H1 (cell line): ENCODE measurements at regions not wholly inside any gene's neighbourhood (a gene's known extent, or its start where the extent isn't known, plus 50 kb on each side); places are given as distances from the start of the nearest gene placed in this dataset.

Source experiments
- CTCF ChIA-PET: fragments of 300-600 bp; sonication (Branson Sonifier 250); formaldehyde crosslinking; loops from one replicate; lab custom pipeline; 2021; ENCODE audit not compliant: partially characterized antibody; lab: Charles Lee
- POLR2A ChIA-PET: fragments of 300-600 bp; sonication (Branson Sonifier 250); formaldehyde crosslinking; loops from one replicate; lab custom pipeline; 2021; ENCODE audit warnings: inconsistent platforms; ENCODE audit not compliant: partially characterized antibody; lab: Charles Lee
- DNase-seq, 2 experiments: peaks; one replicate each; pipeline versions ENCODE4 v3.0.0 to v3.0.0-alpha.2; 2010 to 2022; ENCODE audit warnings: low spot score in 2 of 2, low read depth in 1 of 2, mixed read lengths in 1 of 2
- FAIRE-seq: peaks from 2 replicates; lab custom pipeline; 2011; peaks lifted over from hg19 to GRCh38; lab: Jason Lieb, UNC
- H2AFZ ChIP-seq: 2 replicates; pipeline ENCODE4 v1.8.1; 2012; ENCODE audit warnings: low read length, inconsistent platforms
- H2AK5ac ChIP-seq: 2 replicates; pipeline ENCODE4 v1.6.1; 2013; ENCODE audit warnings: low read depth, low read length
- H2BK120ac ChIP-seq: replicated peaks from 2 replicates; pipeline ENCODE3; 2013; ENCODE audit warnings: low read depth, low read length, inconsistent platforms
- H2BK12ac ChIP-seq: 2 replicates; pipeline ENCODE4 v1.6.1; 2013; ENCODE audit warnings: low read depth, low read length
- H2BK15ac ChIP-seq: 2 replicates; pipeline ENCODE4 v1.6.1; 2013; ENCODE audit warnings: low read length
- H2BK20ac ChIP-seq: 2 replicates; pipeline ENCODE4 v1.6.1; 2013; ENCODE audit warnings: low read length
- H2BK5ac ChIP-seq: 2 replicates; pipeline ENCODE4 v1.6.1; 2013; ENCODE audit warnings: low read depth, low read length
- H3K14ac ChIP-seq: 2 replicates; pipeline ENCODE4 v1.6.1; 2013; ENCODE audit warnings: inconsistent platforms; ENCODE audit not compliant: insufficient read length
- H3K18ac ChIP-seq: 2 replicates; pipeline ENCODE4 v1.6.1; 2013; ENCODE audit warnings: low read length; ENCODE audit errors: extremely low read depth
- H3K23ac ChIP-seq: 2 replicates; pipeline ENCODE4 v1.6.1; 2013; ENCODE audit warnings: inconsistent platforms; ENCODE audit not compliant: insufficient read length
- H3K23me2 ChIP-seq: 2 replicates; pipeline ENCODE4 v1.6.1; 2013; ENCODE audit warnings: low read depth, low read length
- H3K27ac ChIP-seq: 2 replicates; pipeline ENCODE4 v1.6.1; 2011; ENCODE audit warnings: low read depth, low read length, inconsistent platforms
- H3K27me3 ChIP-seq, 4 experiments: replicated peaks in 1 of 4; 1 replicate in 1 of 4; 2 replicates in 3 of 4; pipeline versions ENCODE4 v1.6.1 to v1.8.1; 2011 to 2013; ENCODE audit warnings: low read length in 3 of 4, mild to moderate bottlenecking in 3 of 4, inconsistent platforms in 2 of 4, mixed read lengths in 2 of 4, moderate library complexity in 1 of 4; ENCODE audit not compliant: control insufficient read depth in 3 of 4, insufficient read depth in 3 of 4; ENCODE audit errors: extremely low read depth in 1 of 4
- H3K36me3 ChIP-seq, 4 experiments: 2 replicates each; pipeline versions ENCODE4 v1.6.1 to v1.8.1; 2011 to 2013; ENCODE audit warnings: mild to moderate bottlenecking in 4 of 4, low read length in 3 of 4, moderate library complexity in 2 of 4, control low read depth in 1 of 4, inconsistent platforms in 1 of 4; ENCODE audit not compliant: insufficient read depth in 4 of 4, control insufficient read depth in 2 of 4
- H3K4ac ChIP-seq: replicated peaks from 2 replicates; pipeline ENCODE3; 2013; ENCODE audit warnings: low read length, low read depth, mixed read lengths, inconsistent platforms; ENCODE audit not compliant: insufficient read length
- H3K4me1 ChIP-seq, 4 experiments: replicated peaks in 1 of 4; 1 replicate in 1 of 4; 2 replicates in 3 of 4; pipeline versions ENCODE4 v1.6.1 to v1.8.1; 2011 to 2013; ENCODE audit warnings: low read length in 3 of 4, inconsistent platforms in 2 of 4, mixed read lengths in 1 of 4; ENCODE audit not compliant: insufficient read depth in 4 of 4, control insufficient read depth in 3 of 4
- H3K4me2 ChIP-seq, 2 experiments: 2 replicates each; pipeline versions ENCODE4 v1.6.1 to v1.8.1; 2011 to 2013; ENCODE audit warnings: low read depth in 2 of 2, low read length in 2 of 2, control low read depth in 1 of 2, inconsistent platforms in 1 of 2, mild to moderate bottlenecking in 1 of 2; ENCODE audit not compliant: insufficient read depth in 1 of 2
- H3K4me3 ChIP-seq, 4 experiments: fragments of 200-600, 300-600 bp in 1 of 4; sonication (generic), shearing (Covaris generic), sonication (Bioruptor Twin) in 1 of 4; 2 replicates each; pipeline versions ENCODE4 v1.5.1 to v1.8.1; 2011 to 2016; ENCODE audit warnings: low read length in 4 of 4, low read depth in 3 of 4, control low read depth in 2 of 4, inconsistent platforms in 2 of 4, mild to moderate bottlenecking in 2 of 4, mixed read lengths in 1 of 4, moderate library complexity in 1 of 4; ENCODE audit not compliant: insufficient read depth in 2 of 4; ENCODE audit errors: extremely low read depth in 1 of 4
- H3K56ac ChIP-seq: replicated peaks from 2 replicates; pipeline ENCODE3; 2013; ENCODE audit warnings: low read depth, mild to moderate bottlenecking, mixed read lengths, low read length, inconsistent platforms; ENCODE audit not compliant: insufficient read length
- H3K79me1 ChIP-seq: 2 replicates; pipeline ENCODE4 v1.6.1; 2013; ENCODE audit warnings: low read depth, low read length, control low read depth
- H3K79me2 ChIP-seq, 2 experiments: 2 replicates each; pipeline versions ENCODE4 v1.6.1 to v1.8.1; 2012 to 2013; ENCODE audit warnings: low read length in 2 of 2, mild to moderate bottlenecking in 2 of 2, inconsistent platforms in 1 of 2; ENCODE audit not compliant: insufficient read depth in 2 of 2, control insufficient read depth in 1 of 2
- H3K9ac ChIP-seq, 4 experiments: replicated peaks in 1 of 4; 1 replicate in 1 of 4; 2 replicates in 3 of 4; pipeline versions ENCODE4 v1.6.1 to v1.8.1; 2011 to 2013; ENCODE audit warnings: low read depth in 3 of 4, low read length in 3 of 4, control low read depth in 2 of 4, mild to moderate bottlenecking in 2 of 4, moderate library complexity in 2 of 4, inconsistent platforms in 1 of 4; ENCODE audit errors: extremely low read depth in 1 of 4
- H3K9me3 ChIP-seq, 2 experiments: 2 replicates each; pipeline versions ENCODE4 v1.6.1 to v1.8.1; 2012 to 2013; ENCODE audit warnings: mild to moderate bottlenecking in 2 of 2, moderate library complexity in 2 of 2, control low read depth in 1 of 2, inconsistent platforms in 1 of 2, low read depth in 1 of 2, low read length in 1 of 2, mixed read lengths in 1 of 2; ENCODE audit not compliant: insufficient read depth in 2 of 2
- H4K20me1 ChIP-seq, 2 experiments: replicated peaks in 1 of 2; 2 replicates each; pipeline versions ENCODE3 to v1.8.1; 2011 to 2013; ENCODE audit warnings: inconsistent platforms in 2 of 2, low read length in 2 of 2, mild to moderate bottlenecking in 1 of 2; ENCODE audit not compliant: insufficient read depth in 2 of 2, control insufficient read depth in 1 of 2
- H4K5ac ChIP-seq: 2 replicates; pipeline ENCODE4 v1.6.1; 2013; ENCODE audit warnings: low read length, low read depth, mixed read lengths, inconsistent platforms; ENCODE audit not compliant: insufficient read length
- H4K8ac ChIP-seq: 2 replicates; pipeline ENCODE4 v1.8.0; 2013; ENCODE audit warnings: mild to moderate bottlenecking, moderate library complexity, low read length, inconsistent platforms; ENCODE audit not compliant: insufficient read depth; ENCODE audit errors: extremely low read depth
- H4K91ac ChIP-seq: replicated peaks from 2 replicates; pipeline ENCODE3; 2013; ENCODE audit warnings: low read length, mixed read lengths, inconsistent platforms; ENCODE audit not compliant: insufficient read length
- ATF3 ChIP-seq: IDR thresholded peaks from 2 replicates; pipeline ENCODE4 v1.6.1; 2011; ENCODE audit warnings: low read depth, mild to moderate bottlenecking, low read length; ENCODE audit not compliant: insufficient read depth
- BACH1 ChIP-seq: IDR thresholded peaks from 2 replicates; pipeline ENCODE4 v1.6.1; 2012; ENCODE audit warnings: low read length, improper control_type of control experiment
- BRCA1 ChIP-seq: IDR thresholded peaks from 2 replicates; pipeline ENCODE4 v1.6.1; 2012; ENCODE audit warnings: low read depth, low read length, improper control_type of control experiment
- CTBP2 ChIP-seq: IDR thresholded peaks from 2 replicates; pipeline ENCODE4 v1.7.0; 2011; ENCODE audit warnings: borderline replicate concordance, mild to moderate bottlenecking, moderate library complexity, mixed read lengths, low read length; ENCODE audit not compliant: insufficient read depth, insufficient read length
- EZH2 ChIP-seq: fragments of 200-600 bp; sonication (generic); IDR thresholded peaks from 2 replicates; pipeline ENCODE4 v1.7.1; 2012; ENCODE audit warnings: low read depth, mild to moderate bottlenecking, moderate library complexity, low read length, inconsistent platforms; ENCODE audit not compliant: severe bottlenecking
- JUND ChIP-seq: IDR thresholded peaks from 2 replicates; pipeline ENCODE4 v1.6.1; 2011; ENCODE audit warnings: mild to moderate bottlenecking, improper control_type of control experiment, low read length
- KDM1A ChIP-seq: fragments of 200-600, 300-600 bp; sonication (generic); IDR thresholded peaks from 2 replicates; pipeline ENCODE4 v1.7.1; 2016; ENCODE audit warnings: mild to moderate bottlenecking, low read length, borderline replicate concordance
- NANOG ChIP-seq: IDR thresholded peaks from 2 replicates; pipeline ENCODE4 v1.6.1; 2011; ENCODE audit warnings: low read length, low read depth, mild to moderate bottlenecking, inconsistent platforms; ENCODE audit not compliant: insufficient read depth, poor library complexity, severe bottlenecking
- RBBP5 ChIP-seq: IDR thresholded peaks from 2 replicates; pipeline ENCODE4 v1.7.1; 2012; ENCODE audit warnings: low read depth, mild to moderate bottlenecking, inconsistent platforms, low read length, moderate library complexity, borderline replicate concordance
- SAP30 ChIP-seq: fragments of 300-600 bp; sonication (generic); IDR thresholded peaks from 2 replicates; pipeline ENCODE4 v1.7.1; 2012; ENCODE audit warnings: low read length, moderate library complexity, mild to moderate bottlenecking, inconsistent platforms; ENCODE audit not compliant: insufficient read depth, insufficient replicate concordance
- SIRT6 ChIP-seq: IDR thresholded peaks from one replicate; pipeline ENCODE4 v1.7.1; 2012; ENCODE audit warnings: low read length, inconsistent platforms
- SP1 ChIP-seq: IDR thresholded peaks from 2 replicates; pipeline ENCODE4 v1.6.1; 2011; ENCODE audit warnings: low read depth, low read length
- TBP ChIP-seq: IDR thresholded peaks from 2 replicates; pipeline ENCODE4 v1.6.1; 2011; ENCODE audit warnings: low read depth, low read length, improper control_type of control experiment
- TCF12 ChIP-seq: IDR thresholded peaks from 2 replicates; pipeline ENCODE4 v1.6.1; 2011; ENCODE audit warnings: low read depth, mild to moderate bottlenecking, low read length
- TEAD4 ChIP-seq: IDR thresholded peaks from 2 replicates; pipeline ENCODE4 v1.6.1; 2012; ENCODE audit warnings: low read depth, low read length, inconsistent platforms, mixed read lengths
- WGBS, 2 experiments: shearing (Covaris generic) in 1 of 2; methylation state at CpG; one replicate each; pipeline versions ENCODE4 v1.1.6 to v1.1.7; 2013 to 2015; ENCODE audit warnings: low lambda C conversion rate in 2 of 2, mixed read lengths in 2 of 2, inconsistent platforms in 1 of 2, low coverage in 1 of 2, missing lambda C conversion rate in 1 of 2; ENCODE audit not compliant: insufficient replicate concordance in 2 of 2, insufficient coverage in 1 of 2, insufficient read length in 1 of 2; ENCODE audit errors: extremely low coverage in 1 of 2, missing lambda C conversion rate in 1 of 2; 5-methylcytosine and 5-hydroxymethylcytosine counted together

- FAIRE-seq (no peak), DNase-seq (no peak)
- no peak overlapping the region for H3K4ac ChIP-seq
- no peak overlapping the region for H3K56ac ChIP-seq
- no peaks in the 10 kb centered on the region for H3K79me1 ChIP-seq
- H3K27me3 ChIP-seq = no peaks in the 10 kb centered on the region
- no peak overlapping the region for H3K23ac ChIP-seq
- H2BK20ac ChIP-seq = no peak overlapping the region
- no peak overlapping the region for H3K27ac ChIP-seq
- no peak overlapping the region for H3K4me2 ChIP-seq
- H2AFZ ChIP-seq = no peak overlapping the region
- no peak overlapping the region for H2BK12ac ChIP-seq
- no peaks in the 10 kb centered on the region for H4K20me1 ChIP-seq
- H3K4me3 ChIP-seq = no peak overlapping the region
- no peaks in the 10 kb centered on the region for H3K79me2 ChIP-seq
- CTCF ChIA-PET = no interaction called here
- H4K5ac ChIP-seq = no peak overlapping the region
- POLR2A ChIA-PET = no interaction called here
- H3K18ac ChIP-seq = no peak overlapping the region
- no peak overlapping the region for H3K14ac ChIP-seq
- no peaks in the 10 kb centered on the region for H3K23me2 ChIP-seq
- H2BK15ac ChIP-seq = no peak overlapping the region
- no peaks in the 10 kb centered on the region for H3K9me3 ChIP-seq
- H4K91ac ChIP-seq = no peak overlapping the region
- no peaks in the 10 kb centered on the region for H3K4me1 ChIP-seq
- no peak overlapping the region for H2BK5ac ChIP-seq
- no peak overlapping the region for H4K8ac ChIP-seq
- H3K9ac ChIP-seq = no peak overlapping the region
- no peak overlapping the region for H2BK120ac ChIP-seq
- H3K36me3 ChIP-seq = no peaks in the 10 kb centered on the region
- H2AK5ac ChIP-seq = no peak overlapping the region
- 92% methylated on average over 3 of the region's 3 CpGs; no CpG with 5 or more reads in 1 of the 2 experiments for WGBS, 2 experiments
- no peak for TF ChIP-seq JUND
- no peak for TF ChIP-seq RBBP5
- TF ChIP-seq KDM1A = no peak
- no peak for TF ChIP-seq BACH1
- TF ChIP-seq CTBP2 = no peak
- no peak for TF ChIP-seq SP1
- no peak for TF ChIP-seq TCF12
- TF ChIP-seq TBP = no peak
- no peak for TF ChIP-seq ATF3
- no peak for TF ChIP-seq BRCA1
- no peak for TF ChIP-seq SIRT6
- no peak for TF ChIP-seq SAP30
- TF ChIP-seq TEAD4 = no peak
- TF ChIP-seq NANOG = no peak
- no peak for TF ChIP-seq EZH2
Measured at GRCh38 chr2:78734221-78734620, 291.3 kb upstream of the REG3G start.
